Esophagus muscularis mucosa (tissue), 3 donors: ENCODE measurements at regions not wholly inside any gene's neighbourhood (a gene's known extent, or its start where the extent isn't known, plus 50 kb on each side); places are given as distances from the start of the nearest gene placed in this dataset.

Experiments
- POLR2A ChIP-seq: fragments of 450-650 bp; IDR thresholded peaks from one replicate; pipeline ENCODE4 v1.6.1; 2017; ENCODE audit warnings: antibody characterized with exemption, moderate library complexity, mild to moderate bottlenecking, low read depth
- POLR2AphosphoS5 ChIP-seq, 2 donors: sonication (generic); formaldehyde crosslinking; IDR thresholded peaks; one replicate each; pipeline ENCODE4 v1.6.1; 2017; ENCODE audit warnings: antibody characterized with exemption in 2 of 2
- TF ChIP-seq, protein P1 (sequence below), 3 experiments: fragments of 200-600 bp in 2 of 3; fragments of 450-650 bp in 1 of 3; sonication (generic) in 2 of 3; IDR thresholded peaks; one replicate each; pipeline ENCODE4 v1.5.1; 2017 to 2019; ENCODE audit warnings: antibody characterized with exemption in 3 of 3, mild to moderate bottlenecking in 2 of 3, moderate library complexity in 1 of 3

DNA sequence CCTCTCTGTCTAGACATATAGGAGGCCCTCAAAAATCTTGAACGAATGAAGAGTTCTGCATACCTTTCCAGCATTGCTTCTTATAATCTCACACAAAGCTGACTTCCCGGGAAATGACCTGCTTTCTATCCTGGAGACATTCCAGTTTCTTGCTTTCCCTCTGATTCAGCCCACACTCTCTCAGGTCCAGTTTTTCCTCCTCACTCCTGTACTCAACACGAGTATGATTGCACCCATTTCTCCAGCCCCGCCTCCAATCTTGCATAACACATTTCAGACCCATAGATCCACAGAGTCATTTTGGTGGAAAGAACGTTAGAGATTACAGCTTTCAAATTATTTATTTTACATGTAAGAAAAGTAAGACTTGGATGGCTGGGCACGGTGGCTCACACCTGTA lies 127.5 kb upstream of the TLR3 start:
- TF ChIP-seq, protein P1, sequence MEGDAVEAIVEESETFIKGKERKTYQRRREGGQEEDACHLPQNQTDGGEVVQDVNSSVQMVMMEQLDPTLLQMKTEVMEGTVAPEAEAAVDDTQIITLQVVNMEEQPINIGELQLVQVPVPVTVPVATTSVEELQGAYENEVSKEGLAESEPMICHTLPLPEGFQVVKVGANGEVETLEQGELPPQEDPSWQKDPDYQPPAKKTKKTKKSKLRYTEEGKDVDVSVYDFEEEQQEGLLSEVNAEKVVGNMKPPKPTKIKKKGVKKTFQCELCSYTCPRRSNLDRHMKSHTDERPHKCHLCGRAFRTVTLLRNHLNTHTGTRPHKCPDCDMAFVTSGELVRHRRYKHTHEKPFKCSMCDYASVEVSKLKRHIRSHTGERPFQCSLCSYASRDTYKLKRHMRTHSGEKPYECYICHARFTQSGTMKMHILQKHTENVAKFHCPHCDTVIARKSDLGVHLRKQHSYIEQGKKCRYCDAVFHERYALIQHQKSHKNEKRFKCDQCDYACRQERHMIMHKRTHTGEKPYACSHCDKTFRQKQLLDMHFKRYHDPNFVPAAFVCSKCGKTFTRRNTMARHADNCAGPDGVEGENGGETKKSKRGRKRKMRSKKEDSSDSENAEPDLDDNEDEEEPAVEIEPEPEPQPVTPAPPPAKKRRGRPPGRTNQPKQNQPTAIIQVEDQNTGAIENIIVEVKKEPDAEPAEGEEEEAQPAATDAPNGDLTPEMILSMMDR (IDR thresholded peaks at IDR 0.05), result no peak
- TF ChIP-seq POLR2A (no peak), POLR2AphosphoS5 (IDR thresholded peaks at IDR 0.05) (no peak)
